HG03439 (cell line): ENCODE measurements at regions not wholly inside any gene's neighbourhood (a gene's known extent, or its start where the extent isn't known, plus 50 kb on each side); places are given as distances from the start of the nearest gene placed in this dataset.
"Not testable (repeated sequence)": the region's sequence is repeated elsewhere in the genome, so short reads cannot be mapped to it uniquely, and the experiment has no call there.

Source experiments
- ATAC-seq: cut with Tn5 transposase; IDR thresholded peaks from one replicate; pipeline ENCODE4 v1.9.1; 2021; ENCODE audit warnings: mild to moderate bottlenecking, moderate library complexity; ENCODE audit not compliant: unreplicated experiment

DNA sequence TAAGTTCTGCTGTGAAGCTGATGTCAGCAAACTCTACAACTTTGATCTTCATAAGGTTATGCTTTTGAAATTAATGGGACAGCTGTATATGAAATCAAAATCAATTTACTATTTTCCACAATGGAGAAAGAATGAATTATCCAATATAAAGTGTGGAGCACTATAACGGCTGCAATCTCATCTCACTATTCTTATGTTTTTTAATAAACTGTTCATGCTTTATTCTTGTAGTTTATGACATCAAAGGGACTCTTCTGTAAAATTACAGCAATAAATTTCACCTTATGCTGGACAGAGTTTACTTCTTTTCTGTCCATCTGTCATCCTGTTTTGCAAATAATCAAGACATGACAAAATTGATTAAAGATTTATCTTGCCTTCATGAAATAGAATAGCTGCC, 192.5 kb downstream of the TECRL start:
- ATAC-seq = no peak

DNA sequence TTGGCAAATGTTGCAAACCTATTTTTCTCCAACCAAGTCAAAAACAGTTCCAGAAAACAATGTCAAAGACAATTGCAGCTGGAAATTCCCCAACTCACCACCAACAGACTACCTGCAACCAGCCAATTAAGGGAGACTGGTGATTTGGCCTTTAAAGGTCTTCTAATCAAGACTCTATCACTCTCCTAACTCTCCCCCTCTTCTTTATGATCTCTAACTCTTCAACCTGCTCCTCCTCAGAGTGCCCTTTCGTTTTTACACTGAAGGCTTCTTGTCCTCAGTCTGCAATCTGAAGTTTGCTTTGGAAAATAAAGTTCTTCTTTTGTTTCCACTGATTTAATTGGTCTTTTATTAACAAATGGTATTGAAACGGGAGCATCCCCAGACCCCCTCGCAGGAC, 203.9 kb downstream of the TECRL start:
- no peak for ATAC-seq

DNA sequence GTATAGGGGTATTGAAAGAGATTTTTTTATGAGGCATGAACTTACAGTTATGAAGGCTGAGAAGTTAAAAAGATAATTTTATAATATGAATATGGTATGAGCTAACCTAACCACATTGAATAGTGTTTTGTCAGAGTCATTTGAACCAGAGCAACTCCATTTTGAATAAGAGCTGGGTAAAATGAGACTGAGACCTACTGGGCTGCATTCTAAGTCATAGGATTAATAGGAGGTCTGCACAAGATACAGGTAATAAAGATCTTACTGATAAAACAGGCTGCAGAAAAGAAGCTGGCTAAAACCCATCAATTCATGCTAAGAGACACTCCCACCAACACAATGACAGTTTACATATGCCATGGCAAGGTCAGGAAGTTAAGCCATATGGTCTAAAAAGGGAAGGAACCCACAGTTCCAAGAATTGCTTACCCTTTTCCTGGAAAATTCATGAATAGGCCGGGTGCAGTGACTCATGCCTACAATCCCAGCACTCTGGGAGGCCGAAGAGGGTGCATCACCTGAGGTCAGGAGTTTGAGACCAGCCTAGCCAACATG, 209.2 kb downstream of the TECRL start:
- ATAC-seq = no peak

DNA sequence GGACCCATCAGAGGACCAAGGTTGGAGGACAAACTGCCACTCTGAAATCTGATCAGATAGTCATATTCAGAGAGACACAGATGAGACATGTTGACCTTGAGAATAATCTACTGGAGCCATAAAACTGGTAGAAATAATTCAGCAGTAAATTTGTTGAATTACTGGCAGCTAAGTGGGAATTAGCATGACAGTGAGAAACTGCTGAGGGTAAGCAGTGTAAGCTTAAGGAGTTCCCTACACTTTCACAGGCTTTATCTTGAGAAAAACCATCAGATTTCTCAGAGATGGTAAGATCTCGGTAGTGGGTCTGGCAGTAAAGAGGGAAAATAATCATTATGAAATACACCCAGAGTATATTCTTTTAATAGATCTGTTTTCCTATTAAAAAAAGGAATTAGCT, 213.7 kb downstream of the TECRL start:
- ATAC-seq = no peak

DNA sequence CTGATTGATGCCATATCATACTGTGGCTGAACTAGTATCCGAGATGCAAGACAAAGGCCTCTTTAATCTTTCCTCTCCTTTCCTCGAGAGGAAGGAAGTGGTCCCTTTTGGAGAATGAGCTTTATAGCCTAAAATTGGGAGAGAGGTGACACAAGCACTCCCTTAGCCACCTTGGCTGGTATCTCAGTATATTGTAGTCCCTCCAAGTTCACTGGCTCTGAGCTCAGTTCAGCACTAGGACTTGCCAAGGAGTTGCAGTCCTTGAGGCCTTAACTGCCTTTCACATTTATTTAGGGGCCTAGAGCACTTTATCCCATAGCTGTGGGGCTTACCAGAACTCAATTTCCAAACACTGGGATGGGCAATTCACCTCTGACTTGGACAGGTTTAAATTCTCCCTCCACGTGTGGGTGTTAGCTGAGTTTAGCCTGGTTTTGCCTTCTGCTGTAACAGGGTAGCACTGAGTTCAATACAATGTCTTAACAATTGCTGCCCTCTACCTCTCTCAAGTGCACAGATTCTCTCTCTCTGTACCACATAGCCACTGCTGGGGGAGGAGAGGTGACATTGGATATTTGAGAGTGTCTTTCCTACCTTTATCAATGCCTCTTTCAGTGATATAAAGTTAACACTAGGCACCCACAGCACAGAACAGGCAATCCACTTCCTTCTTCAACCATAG, 216.4 kb downstream of the TECRL start:
- no peak for ATAC-seq

DNA sequence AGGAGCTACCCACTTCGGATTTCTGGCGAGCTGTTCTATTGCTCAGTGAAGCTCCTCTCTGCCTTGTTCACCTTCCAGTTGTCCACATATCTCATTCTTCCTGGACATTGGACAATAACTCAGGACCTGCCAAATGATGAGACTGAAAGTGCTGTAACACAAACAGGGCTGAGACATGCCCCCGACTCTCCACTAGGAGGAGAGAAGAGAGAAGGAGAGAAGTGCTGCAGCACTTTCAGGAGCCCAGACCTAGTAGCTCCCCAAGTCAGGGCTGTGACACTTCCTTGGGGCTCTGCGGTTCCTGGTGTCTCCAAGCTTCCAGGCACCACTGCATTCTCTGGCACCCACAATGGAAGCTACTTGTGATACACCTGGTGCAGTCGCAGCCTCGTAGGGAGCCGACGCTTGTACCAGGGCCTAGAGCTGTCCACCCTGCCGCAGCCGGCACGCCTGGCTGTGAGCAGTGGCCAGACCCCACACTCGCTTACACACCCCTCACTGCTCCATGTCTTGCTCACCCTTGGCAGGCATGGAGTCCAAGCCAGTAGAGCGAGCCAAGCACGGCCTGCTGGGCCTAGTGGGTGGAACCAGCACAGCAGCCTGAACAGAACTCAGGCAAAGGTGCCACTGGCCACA, 234.9 kb downstream of the TECRL start:
- ATAC-seq = no peak

DNA sequence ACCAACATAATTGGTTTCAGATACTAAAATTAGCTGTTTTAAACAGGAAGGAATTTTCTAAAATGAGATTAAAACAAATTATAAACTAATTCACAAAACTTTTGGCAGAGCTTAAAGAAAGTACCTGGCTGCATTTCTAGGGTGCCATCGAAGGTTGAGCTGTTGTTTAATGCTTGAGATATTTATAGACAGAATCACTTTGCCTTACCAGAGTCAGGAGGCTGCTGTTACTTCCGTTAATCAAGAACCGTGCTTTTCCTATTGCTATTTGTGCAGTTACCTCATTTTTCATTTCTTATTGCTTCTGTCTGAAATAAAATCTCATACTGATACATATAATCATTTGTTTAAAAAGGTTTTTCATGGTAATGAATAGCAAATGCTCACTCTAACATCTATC, 242.9 kb downstream of the TECRL start:
- no peak for ATAC-seq

DNA sequence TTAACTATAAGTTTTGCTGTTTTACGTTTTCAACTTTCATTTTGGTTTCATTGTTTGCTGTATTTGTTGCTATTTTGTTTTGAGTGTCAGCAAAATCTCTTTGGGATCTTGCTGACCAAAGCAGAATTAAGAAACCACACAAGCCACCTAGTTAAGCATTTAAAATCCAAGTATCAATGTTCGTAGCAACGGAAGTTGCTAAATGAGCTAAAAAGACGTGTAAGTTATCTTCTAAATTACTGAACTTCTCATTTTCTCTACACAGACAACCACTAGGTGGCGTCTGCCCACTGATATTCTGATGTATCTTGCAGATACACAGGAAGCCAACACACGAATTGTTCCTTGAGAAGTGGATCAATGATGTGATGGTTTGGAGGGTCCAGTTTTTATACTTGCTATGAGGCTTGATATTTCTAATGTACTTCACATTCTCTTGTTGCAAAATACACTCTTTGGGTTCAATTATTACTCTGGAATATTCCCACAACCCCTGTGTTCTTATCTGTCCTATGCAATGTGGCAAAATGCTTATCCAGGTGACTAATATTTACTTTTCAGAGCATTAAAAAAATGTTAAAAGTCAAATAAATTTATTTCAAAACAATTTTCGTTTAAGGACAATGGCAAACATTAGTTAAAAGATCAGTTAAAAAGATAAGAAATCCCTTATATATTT, 250.5 kb downstream of the TECRL start:
- peak; percentile 87 for ATAC-seq

DNA sequence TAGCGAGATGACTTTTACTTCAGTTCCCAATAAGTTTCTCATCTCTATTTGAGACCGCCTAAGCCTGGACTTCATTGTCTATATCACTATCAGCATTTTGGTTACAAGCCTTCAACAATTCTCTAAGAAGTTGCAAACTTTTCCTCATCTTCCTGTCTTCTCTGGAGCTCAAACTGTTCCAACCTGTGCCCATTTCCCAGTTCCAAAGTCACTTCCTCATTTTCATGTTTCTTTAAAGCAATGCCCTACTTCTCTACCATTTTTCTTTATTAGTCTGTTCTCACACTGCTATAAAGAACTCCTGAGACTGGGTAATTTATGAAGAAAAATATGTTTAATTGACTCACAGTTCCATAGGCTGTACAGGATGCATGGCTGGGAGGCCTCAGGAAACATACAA, 251.9 kb downstream of the TECRL start:
- ATAC-seq = no peak

DNA sequence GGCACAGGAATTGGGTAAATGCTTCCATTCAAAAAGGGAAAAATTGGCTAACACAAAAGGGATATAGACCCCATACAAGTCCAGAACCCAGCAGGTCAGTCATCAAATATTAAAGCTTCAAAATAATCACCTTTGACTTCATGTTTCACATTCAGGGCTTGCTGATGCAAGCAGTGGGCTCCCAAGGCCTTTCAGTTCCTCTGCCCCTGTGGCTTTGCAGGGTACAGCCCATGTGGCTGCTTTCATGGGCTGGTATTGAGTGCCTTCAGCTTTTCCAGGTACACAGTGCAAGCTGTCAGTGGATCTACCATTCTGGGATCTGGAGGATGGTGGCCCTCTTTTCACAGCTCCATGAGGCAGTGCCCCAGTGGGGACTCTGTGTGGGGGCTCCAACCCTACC, 253.0 kb downstream of the TECRL start:
- ATAC-seq = no peak

DNA sequence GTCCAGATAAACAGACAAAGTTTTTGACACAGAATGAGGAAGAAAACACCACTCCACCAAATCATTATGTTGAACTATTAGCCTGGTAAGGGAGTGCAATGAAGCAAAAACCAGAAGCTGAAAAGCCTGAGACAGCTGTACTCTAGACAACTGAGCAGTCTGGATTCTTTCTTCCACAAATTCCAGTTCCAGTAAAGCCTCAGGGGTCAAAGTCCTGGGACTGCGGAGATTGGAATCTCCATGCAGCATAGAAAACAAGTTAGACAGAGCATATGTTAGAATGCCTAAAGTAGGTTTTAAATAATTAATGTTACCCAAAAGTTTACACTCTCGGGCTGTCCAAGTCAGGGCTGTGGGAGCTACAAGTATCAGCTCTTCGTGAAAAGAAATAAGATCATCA, 263.2 kb downstream of the TECRL start:
- no peak for ATAC-seq

DNA sequence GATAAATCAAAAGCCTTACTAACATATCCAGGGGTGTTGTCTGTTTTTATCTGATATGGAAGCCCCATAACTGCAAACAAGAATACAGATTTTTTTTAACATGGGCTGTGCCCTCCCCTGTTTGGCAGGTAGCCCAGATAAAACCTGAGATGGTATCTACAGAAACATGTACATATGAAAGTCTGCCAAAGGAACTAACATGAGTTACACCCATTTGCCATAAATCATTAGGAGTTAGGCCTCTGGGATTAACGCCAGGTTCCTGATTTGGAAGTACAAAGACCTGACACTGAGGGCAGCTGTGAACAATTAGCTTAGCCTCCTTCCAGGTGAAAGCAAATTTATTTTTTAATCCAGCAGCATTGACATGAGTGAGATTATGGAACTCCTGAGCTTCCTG, 264.3 kb downstream of the TECRL start:
- no peak for ATAC-seq

DNA sequence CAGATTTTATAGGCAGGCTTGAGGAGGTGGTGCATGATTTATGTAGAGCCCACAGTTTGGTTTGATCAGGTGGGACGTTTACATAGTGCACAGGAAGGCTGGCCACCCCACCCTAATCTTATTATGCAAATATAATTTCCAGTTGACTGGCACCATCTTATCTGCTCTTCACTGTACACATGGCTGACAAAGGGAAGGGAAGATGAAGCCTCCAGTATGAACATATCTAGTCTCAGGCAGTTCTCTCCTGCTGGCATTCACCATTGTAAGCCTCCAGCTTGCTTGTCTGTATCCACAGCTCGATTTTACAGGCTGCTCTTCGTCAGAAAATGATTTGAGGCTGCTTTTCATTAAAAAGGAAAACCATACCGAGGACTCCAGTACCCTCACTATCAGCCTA, 278.3 kb downstream of the TECRL start:
- ATAC-seq = no peak

DNA sequence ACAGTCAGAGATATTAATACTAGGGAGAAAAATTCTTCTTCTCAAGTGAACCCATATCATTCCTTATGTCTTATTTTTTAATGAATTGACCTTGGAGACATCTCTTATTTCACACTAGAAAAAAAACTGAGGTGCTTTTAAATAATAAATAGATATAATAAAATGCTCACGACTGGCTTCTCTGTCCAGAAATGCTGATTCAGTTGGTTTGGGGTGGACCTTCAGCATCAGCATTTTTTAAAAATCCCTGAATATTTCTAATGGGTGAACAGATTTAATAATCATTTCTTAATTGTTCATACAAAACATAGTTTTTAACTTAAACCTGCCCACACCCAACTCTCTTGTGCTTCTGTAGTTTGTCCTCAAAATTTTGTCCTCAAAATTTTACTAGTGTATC, 283.9 kb downstream of the TECRL start:
- no peak for ATAC-seq

DNA sequence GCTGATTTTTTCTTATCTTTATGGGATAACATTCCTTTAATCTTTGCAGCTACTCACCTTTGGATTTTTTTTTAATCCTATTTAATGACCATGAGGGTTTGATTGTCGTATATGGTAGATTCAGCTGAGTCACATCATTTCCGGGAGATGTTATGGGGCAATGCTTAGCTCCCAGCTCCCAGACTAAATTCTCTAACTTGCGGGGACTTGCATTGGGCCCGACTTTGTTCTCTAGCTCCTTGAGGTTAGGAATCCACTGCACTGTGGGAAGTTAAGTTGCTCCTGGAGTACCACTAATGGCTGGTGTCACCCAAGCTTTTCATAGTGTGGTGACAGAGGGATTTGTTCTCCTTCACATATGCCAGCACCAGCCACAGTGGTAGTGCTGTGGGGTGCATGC, 287.4 kb downstream of the TECRL start:
- ATAC-seq = no peak

DNA sequence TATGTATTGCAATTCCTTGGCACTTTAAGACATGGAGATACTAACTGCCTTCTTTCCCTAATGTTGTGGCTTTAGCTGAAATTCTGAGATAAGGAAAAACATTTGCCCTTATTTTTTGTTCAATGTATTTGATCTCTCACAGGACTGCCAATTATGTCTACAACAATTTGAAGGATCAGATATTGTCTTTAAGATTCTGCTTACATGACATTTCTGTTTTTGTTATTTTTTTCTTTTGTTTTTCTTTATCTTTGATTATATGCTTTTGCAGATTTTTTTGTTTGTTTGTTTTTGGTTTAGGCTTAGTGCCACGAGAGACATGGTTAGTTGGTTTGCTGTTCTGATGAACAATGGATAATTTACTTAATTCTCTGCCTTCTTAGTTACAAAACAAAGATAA, 303.3 kb downstream of the TECRL start:
- no peak for ATAC-seq

DNA sequence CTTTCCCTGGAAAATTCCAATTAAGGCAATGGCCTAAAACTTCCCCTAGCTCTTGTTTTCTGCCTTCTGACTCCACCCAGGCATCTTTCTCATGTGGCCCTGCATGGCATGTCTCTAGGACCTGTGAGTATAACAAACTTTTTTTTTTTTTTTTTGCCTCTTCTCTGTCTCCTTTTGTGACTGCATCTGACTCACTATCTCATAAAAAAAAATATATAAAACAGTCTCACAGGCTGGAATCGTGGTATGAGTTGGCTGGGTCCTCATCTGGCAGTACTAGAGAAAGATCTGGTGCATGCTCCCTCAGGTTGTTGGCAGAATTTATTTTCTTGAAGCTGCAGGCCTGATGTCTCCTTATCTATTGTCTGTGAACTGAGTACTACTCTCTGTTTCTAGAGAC, 313.9 kb downstream of the TECRL start:
- no peak for ATAC-seq

DNA sequence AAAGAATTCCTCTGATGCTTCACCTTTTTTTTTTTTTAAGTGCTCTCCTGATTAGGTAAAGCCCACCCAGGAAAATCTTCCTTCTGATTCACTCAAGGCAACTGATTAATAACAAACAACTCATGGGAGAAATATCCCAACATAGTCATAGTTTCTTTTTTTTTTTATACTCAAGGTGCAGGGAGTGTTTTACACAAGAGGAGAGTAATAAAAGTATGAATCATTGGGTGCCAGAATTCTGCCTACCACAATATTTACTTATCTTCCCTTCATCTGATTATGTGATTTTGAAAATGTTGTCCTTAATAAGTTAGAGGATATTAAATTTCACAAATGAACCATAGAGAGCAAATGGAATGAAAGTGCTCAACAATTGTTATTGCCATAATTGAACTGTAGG, 329.9 kb downstream of the TECRL start:
- ATAC-seq = no peak

DNA sequence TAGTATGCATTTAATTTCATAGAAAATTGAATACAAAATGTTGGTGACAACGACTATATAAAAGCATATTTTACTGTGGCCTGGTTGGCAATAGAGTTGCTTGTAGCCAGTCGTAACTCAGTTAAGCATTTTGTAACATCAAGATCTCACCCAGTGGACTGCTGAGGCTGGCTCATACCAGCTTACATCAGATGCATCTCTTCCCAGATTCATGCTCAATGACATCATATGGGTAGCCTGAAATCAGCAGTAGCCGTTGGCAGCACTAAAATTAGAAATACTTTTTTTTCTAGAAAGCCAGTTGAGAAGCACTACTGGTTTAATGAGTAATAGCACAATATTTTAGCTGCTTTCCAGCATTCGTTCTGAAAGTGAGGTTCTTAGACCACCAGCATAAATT, 341.2 kb downstream of the TECRL start:
- no peak for ATAC-seq

DNA sequence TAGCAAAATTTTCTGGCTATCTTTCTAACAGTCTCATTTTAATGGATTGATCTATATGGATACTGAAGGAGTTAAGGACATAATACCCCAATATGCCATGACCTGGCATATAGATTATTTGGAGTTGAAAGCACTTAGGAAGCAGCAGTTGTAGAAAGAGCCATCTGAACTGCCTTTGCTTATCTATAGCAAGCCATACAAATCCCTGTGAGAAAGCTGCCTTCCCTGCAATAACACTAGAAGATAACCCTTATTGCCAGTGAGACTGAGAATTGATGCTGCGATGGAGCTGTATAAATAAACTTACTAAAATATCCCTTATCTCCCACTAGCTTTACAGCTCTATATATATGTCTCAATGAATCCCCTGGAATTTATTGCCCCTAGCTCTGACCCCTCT, 346.3 kb downstream of the TECRL start:
- no peak for ATAC-seq

DNA sequence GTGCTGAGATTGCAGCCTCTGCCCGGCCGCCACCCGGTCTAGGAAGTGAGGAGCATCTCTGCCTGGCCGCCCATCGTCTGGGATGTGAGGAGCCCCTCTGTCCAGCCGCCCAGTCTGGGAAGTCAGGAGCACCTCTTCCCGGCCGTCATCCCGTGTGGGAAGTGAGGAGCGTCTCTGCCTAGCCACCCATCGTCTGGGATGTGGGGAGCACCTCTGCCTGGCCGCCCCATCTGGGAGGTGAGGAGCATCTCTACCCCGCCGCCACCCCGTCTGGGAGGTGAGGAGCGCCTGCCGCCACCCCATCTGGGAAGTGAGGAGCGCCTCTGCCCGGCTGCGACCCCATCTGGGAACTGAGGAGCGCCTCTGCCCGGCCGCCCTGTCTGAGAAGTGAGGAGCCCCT, 372.2 kb downstream of the TECRL start:
- not testable (repeated sequence) for ATAC-seq

DNA sequence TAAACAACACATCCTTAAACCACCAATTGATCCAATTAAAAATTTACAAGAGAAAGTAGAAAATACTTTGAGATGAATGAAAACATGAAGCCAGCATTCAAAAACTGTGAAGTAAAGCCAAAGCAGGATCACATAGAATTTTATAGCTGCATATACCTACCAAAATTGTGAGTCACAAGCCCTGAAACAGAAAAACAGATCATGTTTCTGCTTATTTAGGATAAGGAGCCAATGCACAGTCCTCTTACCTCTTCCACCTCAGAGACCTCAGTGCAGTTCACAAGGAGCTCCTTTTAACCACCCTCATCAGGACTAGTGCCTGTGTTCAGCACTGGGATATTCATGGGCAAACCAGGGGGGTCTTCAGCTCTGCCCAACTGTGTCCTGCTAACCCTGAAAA, 386.7 kb downstream of the TECRL start:
- no peak for ATAC-seq
